ENCODE measurements at regions not wholly inside any gene's neighbourhood (a gene's known extent, or its start where the extent isn't known, plus 50 kb on each side); places are given as distances from the start of the nearest gene placed in this dataset.

DNA sequence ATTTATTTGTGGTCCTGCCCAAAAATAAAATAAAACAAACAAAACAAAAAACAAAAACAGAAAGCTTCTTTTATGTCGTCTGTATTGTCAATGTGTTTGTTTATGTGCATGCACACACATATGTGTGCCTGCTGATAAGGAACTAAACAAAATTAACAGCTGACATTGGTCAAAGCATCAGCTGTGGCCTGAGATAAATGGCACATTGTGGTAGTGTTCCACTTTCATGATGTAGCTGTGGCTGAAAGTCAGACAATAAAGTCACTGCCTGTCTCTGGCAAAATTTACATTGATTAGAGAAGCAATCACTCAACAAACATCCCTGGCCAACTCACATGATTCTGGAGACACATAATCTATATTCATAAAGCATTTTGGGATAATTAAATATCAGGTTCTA, 203.4 kb upstream of the PIK3C3 start:
- TF ChIP-seq MAX (IDR thresholded peaks at IDR 0.05; ENCODE audit: low read depth, low read length) (no peak), POLR2A (IDR thresholded peaks at IDR 0.05; ENCODE audit: extremely low read depth, insufficient read length) (no peak), MYC (IDR thresholded peaks at IDR 0.05; ENCODE audit: low read depth, low read length) (no peak)
- TF ChIP-seq, protein P1, sequence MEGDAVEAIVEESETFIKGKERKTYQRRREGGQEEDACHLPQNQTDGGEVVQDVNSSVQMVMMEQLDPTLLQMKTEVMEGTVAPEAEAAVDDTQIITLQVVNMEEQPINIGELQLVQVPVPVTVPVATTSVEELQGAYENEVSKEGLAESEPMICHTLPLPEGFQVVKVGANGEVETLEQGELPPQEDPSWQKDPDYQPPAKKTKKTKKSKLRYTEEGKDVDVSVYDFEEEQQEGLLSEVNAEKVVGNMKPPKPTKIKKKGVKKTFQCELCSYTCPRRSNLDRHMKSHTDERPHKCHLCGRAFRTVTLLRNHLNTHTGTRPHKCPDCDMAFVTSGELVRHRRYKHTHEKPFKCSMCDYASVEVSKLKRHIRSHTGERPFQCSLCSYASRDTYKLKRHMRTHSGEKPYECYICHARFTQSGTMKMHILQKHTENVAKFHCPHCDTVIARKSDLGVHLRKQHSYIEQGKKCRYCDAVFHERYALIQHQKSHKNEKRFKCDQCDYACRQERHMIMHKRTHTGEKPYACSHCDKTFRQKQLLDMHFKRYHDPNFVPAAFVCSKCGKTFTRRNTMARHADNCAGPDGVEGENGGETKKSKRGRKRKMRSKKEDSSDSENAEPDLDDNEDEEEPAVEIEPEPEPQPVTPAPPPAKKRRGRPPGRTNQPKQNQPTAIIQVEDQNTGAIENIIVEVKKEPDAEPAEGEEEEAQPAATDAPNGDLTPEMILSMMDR (IDR thresholded peaks at IDR 0.05; ENCODE audit: low read depth, low read length), result no peak
- H3K4me3 ChIP-seq (ENCODE audit: low read depth, low read length), result no peak overlapping the region
- DNase-seq (ENCODE audit: low read depth), result no peak

DNA sequence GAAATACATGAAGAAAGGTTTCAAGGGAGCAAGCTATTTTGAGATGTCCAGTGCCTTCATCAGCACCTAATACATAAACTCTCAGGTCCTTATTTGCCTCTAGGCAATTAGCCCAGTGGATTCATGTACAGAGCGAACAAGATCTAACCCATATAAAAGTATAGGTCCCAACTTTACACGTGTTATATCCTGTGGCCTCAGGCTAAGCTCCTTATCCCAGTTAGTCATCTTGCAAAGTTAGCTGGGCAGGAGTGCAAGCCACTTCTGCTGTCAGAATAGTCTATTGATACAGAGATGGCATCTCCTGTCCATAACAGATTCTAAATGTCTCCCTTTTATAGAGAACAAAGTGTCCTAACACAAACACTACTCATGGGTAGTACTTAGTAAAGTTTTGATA, 203.9 kb upstream of the PIK3C3 start:
- TF ChIP-seq, protein P1 (IDR thresholded peaks at IDR 0.05; ENCODE audit: low read depth, low read length), result no peak
- no peak for TF ChIP-seq POLR2A (IDR thresholded peaks at IDR 0.05; ENCODE audit: extremely low read depth, insufficient read length)
- TF ChIP-seq MAX (IDR thresholded peaks at IDR 0.05; ENCODE audit: low read depth, low read length), result no peak
- TF ChIP-seq MYC (IDR thresholded peaks at IDR 0.05; ENCODE audit: low read depth, low read length), result no peak
- no peak for DNase-seq (ENCODE audit: low read depth)
- H3K4me3 ChIP-seq (ENCODE audit: low read depth, low read length), result no peak overlapping the region

DNA sequence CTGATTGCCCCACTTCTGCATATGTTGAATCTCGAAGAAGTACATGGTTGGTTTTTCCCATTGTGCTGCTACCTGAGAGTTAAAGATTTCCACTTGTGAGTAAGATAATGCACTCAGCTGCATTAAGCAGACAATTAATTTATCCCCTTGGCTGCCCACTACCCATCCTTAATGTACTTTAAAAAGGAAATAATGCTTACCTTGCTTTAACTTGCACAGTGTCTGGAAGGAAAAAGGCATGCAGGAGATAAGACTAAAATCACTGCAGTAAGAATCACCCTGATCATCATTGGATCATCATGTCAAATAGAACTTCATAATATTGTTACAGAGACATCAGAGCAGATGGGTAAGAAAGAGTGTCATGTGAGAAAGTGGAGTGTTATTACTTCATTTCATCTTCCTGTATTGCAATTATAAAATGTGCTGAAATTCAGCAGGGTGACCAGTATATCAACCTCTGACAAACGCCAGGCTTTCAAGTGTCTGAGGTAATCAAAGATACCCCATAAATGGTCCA, 207.3 kb upstream of the PIK3C3 start:
- H3K4me3 ChIP-seq (ENCODE audit: low read depth, low read length), result no peak overlapping the region
- TF ChIP-seq, protein P1 (IDR thresholded peaks at IDR 0.05; ENCODE audit: low read depth, low read length), result no peak
- no peak for TF ChIP-seq MAX (IDR thresholded peaks at IDR 0.05; ENCODE audit: low read depth, low read length)
- TF ChIP-seq MYC (IDR thresholded peaks at IDR 0.05; ENCODE audit: low read depth, low read length), result no peak
- no peak for TF ChIP-seq POLR2A (IDR thresholded peaks at IDR 0.05; ENCODE audit: extremely low read depth, insufficient read length)
- DNase-seq (ENCODE audit: low read depth), result no peak

DNA sequence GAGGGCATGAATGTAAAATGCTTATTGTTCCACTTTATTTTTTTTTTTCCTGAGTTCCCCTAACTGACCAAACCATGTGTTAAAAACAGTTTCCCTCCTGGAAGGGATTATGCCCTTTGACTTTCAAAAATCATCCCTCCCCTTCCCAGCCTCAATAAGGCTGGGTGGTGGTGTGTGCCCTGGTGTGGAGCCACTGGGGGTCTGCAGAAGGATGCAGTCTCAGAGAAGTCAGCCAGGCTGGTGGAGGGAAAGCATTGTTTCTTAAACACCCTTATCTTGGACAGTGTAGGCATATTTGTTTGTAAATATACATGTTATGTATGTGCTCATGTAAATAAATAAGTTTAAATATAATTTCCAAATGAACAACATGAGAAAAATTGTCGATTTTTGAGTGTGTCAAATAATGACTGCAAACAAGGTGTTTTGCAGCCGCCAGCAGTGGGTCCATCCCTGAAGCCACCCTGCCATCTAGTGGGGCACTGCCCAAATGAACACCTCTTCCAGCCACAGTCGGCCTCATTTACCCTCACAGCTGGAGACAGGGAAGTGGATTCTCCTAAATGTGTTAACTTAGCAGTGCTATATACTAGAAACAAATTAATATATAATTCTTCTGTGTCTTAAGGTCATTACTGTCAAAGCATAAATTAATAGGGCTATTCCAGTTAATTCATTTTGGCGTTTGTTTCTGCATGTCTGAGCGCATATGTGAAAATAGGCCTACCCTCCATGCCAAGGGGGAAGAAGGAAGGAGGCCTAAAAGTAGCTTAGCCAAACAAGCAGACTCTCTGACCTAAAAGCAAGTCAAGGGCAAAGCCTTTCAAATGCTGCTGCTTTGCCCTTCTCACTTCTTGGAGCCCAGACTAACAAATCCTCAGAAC, 209.6 kb upstream of the PIK3C3 start:
- TF ChIP-seq, protein P1 (IDR thresholded peaks at IDR 0.05; ENCODE audit: low read depth, low read length), result peak; percentile 51
- TF ChIP-seq MAX (IDR thresholded peaks at IDR 0.05; ENCODE audit: low read depth, low read length), result no peak
- no peak for TF ChIP-seq MYC (IDR thresholded peaks at IDR 0.05; ENCODE audit: low read depth, low read length)
- peak; percentile 56 for DNase-seq (ENCODE audit: low read depth)
- H3K4me3 ChIP-seq (ENCODE audit: low read depth, low read length), result no peak overlapping the region

- no peak overlapping the region for H3K4me3 ChIP-seq (ENCODE audit: low read depth, low read length)
- DNase-seq (ENCODE audit: low read depth), result no peak
- TF ChIP-seq POLR2A (IDR thresholded peaks at IDR 0.05; ENCODE audit: extremely low read depth, insufficient read length) (no peak), MYC (IDR thresholded peaks at IDR 0.05; ENCODE audit: low read depth, low read length) (no peak), MAX (IDR thresholded peaks at IDR 0.05; ENCODE audit: low read depth, low read length) (no peak)
- TF ChIP-seq, protein P1 (IDR thresholded peaks at IDR 0.05; ENCODE audit: low read depth, low read length), result no peak
Measured at GRCh38 chr18:41744421-41745030, 210.5 kb upstream of the PIK3C3 start.
